Inferior parietal cortex (tissue), 1 donor: ENCODE measurements at regions not wholly inside any gene's neighbourhood (a gene's known extent, or its start where the extent isn't known, plus 50 kb on each side); places are given as distances from the start of the nearest gene placed in this dataset.

ENCODE experiments used
- DNase-seq: peaks from one replicate; pipeline ENCODE4 v3.0.0-alpha.2; 2016; ENCODE audit errors: extremely low spot score

- DNase-seq, result no peak
Observed at GRCh38 chr11:129324533-129325175, 51.0 kb upstream of the BARX2 start.

GRCh38 chr11:129323896-129324502 lies 51.6 kb upstream of the BARX2 start:
- no peak for DNase-seq

- no peak for DNase-seq
Observed at GRCh38 chr11:129322941-129323340, 52.7 kb upstream of the BARX2 start.

GRCh38 chr11:129321076-129321475 lies 54.6 kb upstream of the BARX2 start:
- DNase-seq, result no peak

- no peak for DNase-seq
Observed at GRCh38 chr11:129320494-129320893, 55.2 kb upstream of the BARX2 start.

- no peak for DNase-seq
Observed at GRCh38 chr11:129319751-129320150, 55.9 kb upstream of the BARX2 start.

GRCh38 chr11:129319201-129319600 lies 56.4 kb upstream of the BARX2 start:
- DNase-seq, result no peak

- no peak for DNase-seq
Observed at GRCh38 chr11:129317571-129317970, 58.1 kb upstream of the BARX2 start.

- no peak for DNase-seq
Observed at GRCh38 chr11:129316781-129317180, 58.9 kb upstream of the BARX2 start.

GRCh38 chr11:129315781-129316579 lies 59.7 kb upstream of the BARX2 start:
- no peak for DNase-seq

GRCh38 chr11:129314371-129314770 lies 61.3 kb upstream of the BARX2 start:
- no peak for DNase-seq

GRCh38 chr11:129313541-129314297 lies 61.9 kb upstream of the BARX2 start:
- peak; percentile 59 for DNase-seq

- DNase-seq, result peak; percentile 26
Observed at GRCh38 chr11:129312730-129313503, 62.7 kb upstream of the BARX2 start.

GRCh38 chr11:129308241-129308865 lies 67.3 kb upstream of the BARX2 start:
- DNase-seq, result no peak

- DNase-seq, result no peak
Observed at GRCh38 chr11:129307162-129307561, 68.5 kb upstream of the BARX2 start.

GRCh38 chr11:129302386-129303101 lies 73.1 kb upstream of the BARX2 start:
- no peak for DNase-seq

GRCh38 chr11:129300099-129300498 lies 75.5 kb upstream of the BARX2 start:
- no peak for DNase-seq

- DNase-seq, result no peak
Observed at GRCh38 chr11:129298988-129299387, 76.7 kb upstream of the BARX2 start.

- no peak for DNase-seq
Observed at GRCh38 chr11:129295746-129296145, 79.9 kb upstream of the BARX2 start.

GRCh38 chr11:129292771-129293170 lies 82.9 kb upstream of the BARX2 start:
- no peak for DNase-seq
